ENCODE measurements at regions not wholly inside any gene's neighbourhood (a gene's known extent, or its start where the extent isn't known, plus 50 kb on each side); places are given as distances from the start of the nearest gene placed in this dataset.

DNA sequence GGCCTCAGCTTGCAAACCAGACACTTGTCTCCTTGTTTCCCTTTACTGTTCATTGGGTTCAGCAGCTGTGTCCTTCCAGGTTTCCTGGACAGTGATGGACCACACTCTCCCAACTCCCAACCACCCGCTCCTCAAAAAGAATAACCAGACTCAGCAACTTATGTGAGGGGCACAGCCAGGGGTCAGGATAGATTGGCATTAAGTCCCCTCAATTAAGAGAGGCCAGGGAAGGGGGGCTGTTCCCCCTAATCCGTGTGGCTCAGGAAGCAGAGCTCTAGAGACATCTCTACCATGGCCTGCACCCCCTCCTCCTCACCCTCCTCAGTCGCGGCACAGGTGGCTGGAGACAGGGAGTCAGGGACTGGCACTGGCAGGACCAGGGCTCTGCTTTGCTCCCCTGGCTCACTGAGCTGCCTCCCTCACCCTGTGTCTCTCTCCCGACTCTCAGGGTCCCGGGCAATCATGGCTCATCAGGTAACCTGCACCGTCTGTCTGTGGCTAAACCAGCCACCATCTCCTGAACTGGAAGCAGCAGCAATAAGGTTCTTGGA, 111.7 kb downstream of the ZNF280B start:
- no peak overlapping the region for H2BK15ac ChIP-seq (ENCODE audit: low read depth, low read length)
- no peak overlapping the region for H4K8ac ChIP-seq (ENCODE audit: low read depth in 2 of 2, low read length in 2 of 2)
- H3K4me3 ChIP-seq (ENCODE audit: insufficient read depth, low read depth, low read length), result no peak overlapping the region
- ChIA-PET CTCF (no interaction called here), POLR2A (ENCODE audit: unreplicated experiment) (no interaction called here)
- no peak overlapping the region for H3K56ac ChIP-seq (ENCODE audit: extremely low read depth, insufficient read depth, low read length)
- no peak overlapping the region for H3K4ac ChIP-seq (ENCODE audit: low read depth, low read length)
- H2AK9ac ChIP-seq (replicated peaks; ENCODE audit: low read depth, low read length, poor library complexity), result no peak overlapping the region
- no peak overlapping the region for H2AK5ac ChIP-seq (ENCODE audit: low read depth, low read length)
- 80% methylated on average over 4 of the region's 7 CpGs; no CpG with 5 or more reads in 1 of the 2 experiments for WGBS, 2 experiments (ENCODE audit: extremely low coverage in 2 of 2, insufficient read length in 1 of 2)
- no peak overlapping the region for H2AFZ ChIP-seq (replicated peaks; ENCODE audit: low read length, poor library complexity)
- ATAC-seq (ENCODE audit: low read depth) (no peak), DNase-seq (no peak)
- no peaks in the 10 kb centered on the region for H3K9me1 ChIP-seq (ENCODE audit: insufficient read depth, low read length)
- in situ Hi-C loops (cut with MboI; ENCODE audit: low sequenced_read_pairs), result loop anchor here (5.0 kb wide), 1 partner anchor 50 kb away; no protein-coding TSS in a partner anchor
- no peak overlapping the region for H2BK120ac ChIP-seq (ENCODE audit: low read depth, low read length)
- no peak overlapping the region for H4K91ac ChIP-seq (ENCODE audit: insufficient read depth, low read depth, low read length)
- no TSS peak for BruUV-seq (replicated peaks)
- H3K9me3 ChIP-seq (ENCODE audit: control insufficient read depth, insufficient read depth, low read length), result no peaks in the 10 kb centered on the region
- H3K4me2 ChIP-seq (ENCODE audit: low read depth, low read length), result no peak overlapping the region
- peaks cover 3% of the 10 kb centered on the region; the same call in 1 of the 2 replicates for H3K4me1 ChIP-seq (ENCODE audit: control insufficient read depth, insufficient read depth, low read length)
- TF ChIP-seq RFX5 (IDR thresholded peaks at IDR 0.05; ENCODE audit: low read depth, low read length) (no peak), CEBPB (IDR thresholded peaks at IDR 0.05; ENCODE audit: low read depth, low read length) (no peak), CHD1 (IDR thresholded peaks at IDR 0.05; ENCODE audit: low read depth, low read length) (no peak), MAFK (IDR thresholded peaks at IDR 0.05; ENCODE audit: low read depth, low read length) (no peak), POLR2A (IDR thresholded peaks at IDR 0.05; ENCODE audit: low read depth, low read length) (no peak), RAD21 (IDR thresholded peaks at IDR 0.05; ENCODE audit: low read length) (no peak), BHLHE40 (IDR thresholded peaks at IDR 0.05; ENCODE audit: low read depth, low read length) (no peak), FOS (IDR thresholded peaks at IDR 0.05; ENCODE audit: low read depth, low read length) (no peak), RCOR1 (IDR thresholded peaks at IDR 0.05; ENCODE audit: insufficient replicate concordance, low read length) (no peak)
- TF ChIP-seq, protein P1, sequence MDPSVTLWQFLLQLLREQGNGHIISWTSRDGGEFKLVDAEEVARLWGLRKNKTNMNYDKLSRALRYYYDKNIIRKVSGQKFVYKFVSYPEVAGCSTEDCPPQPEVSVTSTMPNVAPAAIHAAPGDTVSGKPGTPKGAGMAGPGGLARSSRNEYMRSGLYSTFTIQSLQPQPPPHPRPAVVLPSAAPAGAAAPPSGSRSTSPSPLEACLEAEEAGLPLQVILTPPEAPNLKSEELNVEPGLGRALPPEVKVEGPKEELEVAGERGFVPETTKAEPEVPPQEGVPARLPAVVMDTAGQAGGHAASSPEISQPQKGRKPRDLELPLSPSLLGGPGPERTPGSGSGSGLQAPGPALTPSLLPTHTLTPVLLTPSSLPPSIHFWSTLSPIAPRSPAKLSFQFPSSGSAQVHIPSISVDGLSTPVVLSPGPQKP (IDR thresholded peaks at IDR 0.05; ENCODE audit: borderline replicate concordance, low read depth, low read length), result no peak
- TF ChIP-seq, protein P2, sequence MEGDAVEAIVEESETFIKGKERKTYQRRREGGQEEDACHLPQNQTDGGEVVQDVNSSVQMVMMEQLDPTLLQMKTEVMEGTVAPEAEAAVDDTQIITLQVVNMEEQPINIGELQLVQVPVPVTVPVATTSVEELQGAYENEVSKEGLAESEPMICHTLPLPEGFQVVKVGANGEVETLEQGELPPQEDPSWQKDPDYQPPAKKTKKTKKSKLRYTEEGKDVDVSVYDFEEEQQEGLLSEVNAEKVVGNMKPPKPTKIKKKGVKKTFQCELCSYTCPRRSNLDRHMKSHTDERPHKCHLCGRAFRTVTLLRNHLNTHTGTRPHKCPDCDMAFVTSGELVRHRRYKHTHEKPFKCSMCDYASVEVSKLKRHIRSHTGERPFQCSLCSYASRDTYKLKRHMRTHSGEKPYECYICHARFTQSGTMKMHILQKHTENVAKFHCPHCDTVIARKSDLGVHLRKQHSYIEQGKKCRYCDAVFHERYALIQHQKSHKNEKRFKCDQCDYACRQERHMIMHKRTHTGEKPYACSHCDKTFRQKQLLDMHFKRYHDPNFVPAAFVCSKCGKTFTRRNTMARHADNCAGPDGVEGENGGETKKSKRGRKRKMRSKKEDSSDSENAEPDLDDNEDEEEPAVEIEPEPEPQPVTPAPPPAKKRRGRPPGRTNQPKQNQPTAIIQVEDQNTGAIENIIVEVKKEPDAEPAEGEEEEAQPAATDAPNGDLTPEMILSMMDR (conservative IDR thresholded peaks at IDR 0.05; ENCODE audit: low read depth, low read length), result no peak
- no peak overlapping the region for H3K27ac ChIP-seq (ENCODE audit: insufficient read depth, low read length)
- no peak overlapping the region for H2BK20ac ChIP-seq (ENCODE audit: low read depth, low read length)
- peaks cover 12% of the 10 kb centered on the region for H3K27me3 ChIP-seq (ENCODE audit: control insufficient read depth, insufficient read depth, low read length)
- intact Hi-C loops (cut with micrococcal nuclease), result no loop called here
- H3K79me1 ChIP-seq (ENCODE audit: low read depth in 1 of 2, low read length in 2 of 2), result no peaks in the 10 kb centered on the region
- H4K5ac ChIP-seq (ENCODE audit: low read depth, low read length), result no peak overlapping the region
- H3K14ac ChIP-seq (replicated peaks; ENCODE audit: low read depth, low read length), result no peak overlapping the region
- no peaks in the 10 kb centered on the region for H4K20me1 ChIP-seq (ENCODE audit: insufficient read depth, low read length)
- H3K23ac ChIP-seq (ENCODE audit: low read depth, low read length), result no peak overlapping the region
- no peaks in the 10 kb centered on the region for H3K36me3 ChIP-seq (ENCODE audit: control insufficient read depth, insufficient read depth, low read length)
- no peak overlapping the region for H3K18ac ChIP-seq (ENCODE audit: low read depth, low read length)
- H3K9ac ChIP-seq (ENCODE audit: low read depth, low read length), result no peak overlapping the region
- dilution Hi-C loops (cut with HindIII; ENCODE audit: low sequenced_read_pairs, unreplicated experiment), result no loop called here
- H2BK5ac ChIP-seq (ENCODE audit: low read depth, low read length, poor library complexity, severe bottlenecking), result no peak overlapping the region

Data from IMR-90 (cell line).